Suprapubic skin (tissue), 4 donors: ENCODE measurements at regions not wholly inside any gene's neighbourhood (a gene's known extent, or its start where the extent isn't known, plus 50 kb on each side); places are given as distances from the start of the nearest gene placed in this dataset.
A peak's percentile ranks its signal among the peaks of the same experiment; 100 is the strongest.

Experiments
- DNase-seq, 2 donors: peaks; one replicate each; pipeline ENCODE4 v3.0.0-alpha.2; 2019; ENCODE audit warnings: low spot score in 2 of 2
- H3K27ac ChIP-seq: fragments of 200-600 bp; sonication (generic); one replicate; pipeline ENCODE4 v1.5.1; 2019
- H3K27me3 ChIP-seq: fragments of 200-600 bp; sonication (generic); one replicate; pipeline ENCODE4 v1.5.1; 2019
- H3K36me3 ChIP-seq: fragments of 200-600 bp; sonication (generic); one replicate; pipeline ENCODE4 v1.5.1; 2019
- H3K4me1 ChIP-seq: fragments of 200-600 bp; sonication (generic); one replicate; pipeline ENCODE4 v1.5.1; 2019
- H3K4me3 ChIP-seq: fragments of 200-600 bp; sonication (generic); one replicate; pipeline ENCODE4 v1.5.1; 2019; ENCODE audit warnings: mild to moderate bottlenecking
- H3K9me3 ChIP-seq: fragments of 200-600 bp; sonication (generic); one replicate; pipeline ENCODE4 v1.5.1; 2019
- EP300 ChIP-seq: sonication (generic); formaldehyde crosslinking; IDR thresholded peaks from one replicate; pipeline ENCODE4 v1.6.1; 2017; ENCODE audit warnings: antibody characterized with exemption
- POLR2A ChIP-seq, 2 donors: fragments of 450-650 bp; IDR thresholded peaks; one replicate each; pipeline ENCODE4 v1.6.1; 2017; ENCODE audit warnings: antibody characterized with exemption in 2 of 2, mild to moderate bottlenecking in 2 of 2, moderate library complexity in 2 of 2
- POLR2AphosphoS5 ChIP-seq, 3 donors: sonication (generic); formaldehyde crosslinking; IDR thresholded peaks; one replicate each; pipeline ENCODE4 v1.6.1; 2017; ENCODE audit warnings: antibody characterized with exemption in 3 of 3
- WGBS: methylation state at CpG from one replicate; pipeline ENCODE4 v1.1.5; 2018; 5-methylcytosine and 5-hydroxymethylcytosine counted together
- TF ChIP-seq, protein P1 (sequence below), 2 donors: fragments of 200-600 bp in 1 of 2; fragments of 450-650 bp in 1 of 2; sonication (generic) in 1 of 2; IDR thresholded peaks; one replicate each; pipeline ENCODE4 v1.5.1; 2016 to 2019; ENCODE audit warnings: antibody characterized with exemption in 2 of 2, mild to moderate bottlenecking in 1 of 2, moderate library complexity in 1 of 2

GRCh38 chr13:73681015-73681414 is 453.2 kb downstream of the KLF12 start:
- no peak overlapping the region for H3K27ac ChIP-seq
- peaks cover 12% of the 10 kb centered on the region for H3K4me1 ChIP-seq
- H3K36me3 ChIP-seq, result no peaks in the 10 kb centered on the region
- no peak overlapping the region for H3K4me3 ChIP-seq
- no peaks in the 10 kb centered on the region for H3K9me3 ChIP-seq
- H3K27me3 ChIP-seq, result no peaks in the 10 kb centered on the region
- TF ChIP-seq POLR2AphosphoS5 (IDR thresholded peaks at IDR 0.05), result no peak
- TF ChIP-seq POLR2A (IDR thresholded peaks at IDR 0.05), result no peak
- TF ChIP-seq EP300, result no peak
- TF ChIP-seq, protein P1, sequence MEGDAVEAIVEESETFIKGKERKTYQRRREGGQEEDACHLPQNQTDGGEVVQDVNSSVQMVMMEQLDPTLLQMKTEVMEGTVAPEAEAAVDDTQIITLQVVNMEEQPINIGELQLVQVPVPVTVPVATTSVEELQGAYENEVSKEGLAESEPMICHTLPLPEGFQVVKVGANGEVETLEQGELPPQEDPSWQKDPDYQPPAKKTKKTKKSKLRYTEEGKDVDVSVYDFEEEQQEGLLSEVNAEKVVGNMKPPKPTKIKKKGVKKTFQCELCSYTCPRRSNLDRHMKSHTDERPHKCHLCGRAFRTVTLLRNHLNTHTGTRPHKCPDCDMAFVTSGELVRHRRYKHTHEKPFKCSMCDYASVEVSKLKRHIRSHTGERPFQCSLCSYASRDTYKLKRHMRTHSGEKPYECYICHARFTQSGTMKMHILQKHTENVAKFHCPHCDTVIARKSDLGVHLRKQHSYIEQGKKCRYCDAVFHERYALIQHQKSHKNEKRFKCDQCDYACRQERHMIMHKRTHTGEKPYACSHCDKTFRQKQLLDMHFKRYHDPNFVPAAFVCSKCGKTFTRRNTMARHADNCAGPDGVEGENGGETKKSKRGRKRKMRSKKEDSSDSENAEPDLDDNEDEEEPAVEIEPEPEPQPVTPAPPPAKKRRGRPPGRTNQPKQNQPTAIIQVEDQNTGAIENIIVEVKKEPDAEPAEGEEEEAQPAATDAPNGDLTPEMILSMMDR (IDR thresholded peaks at IDR 0.05), result no peak
- DNase-seq, result no peak
- WGBS, result 61% methylated on average over 3 of the region's 3 CpGs

- H3K9me3 ChIP-seq, result no peaks in the 10 kb centered on the region
- H3K27ac ChIP-seq, result peak overlapping the region; percentile 70
- H3K36me3 ChIP-seq, result no peaks in the 10 kb centered on the region
- TF ChIP-seq, protein P1 (IDR thresholded peaks at IDR 0.05), result no peak
- TF ChIP-seq POLR2AphosphoS5 (IDR thresholded peaks at IDR 0.05), result no peak
- TF ChIP-seq EP300, result no peak
- no peak for TF ChIP-seq POLR2A (IDR thresholded peaks at IDR 0.05)
- 37% methylated on average over 4 of the region's 4 CpGs for WGBS
- no peak overlapping the region for H3K4me3 ChIP-seq
- H3K27me3 ChIP-seq, result no peaks in the 10 kb centered on the region
- no peak for DNase-seq
- H3K4me1 ChIP-seq, result peaks cover 12% of the 10 kb centered on the region
Measured at GRCh38 chr13:73677048-73677601, 457.1 kb downstream of the KLF12 start.

- Histone ChIP-seq H3K27me3 (no peaks in the 10 kb centered on the region), H3K4me3 (no peak overlapping the region), H3K36me3 (no peaks in the 10 kb centered on the region), H3K27ac (peak overlapping the region; percentile 70), H3K4me1 (peaks cover 12% of the 10 kb centered on the region), H3K9me3 (no peaks in the 10 kb centered on the region)
- WGBS, result 72% methylated on average over 2 of the region's 2 CpGs
- no peak for DNase-seq
- TF ChIP-seq EP300, result no peak
- no peak for TF ChIP-seq POLR2A (IDR thresholded peaks at IDR 0.05)
- TF ChIP-seq, protein P1 (IDR thresholded peaks at IDR 0.05), result no peak
- no peak for TF ChIP-seq POLR2AphosphoS5 (IDR thresholded peaks at IDR 0.05)
Measured at GRCh38 chr13:73676550-73677047, 457.6 kb downstream of the KLF12 start.

DNA sequence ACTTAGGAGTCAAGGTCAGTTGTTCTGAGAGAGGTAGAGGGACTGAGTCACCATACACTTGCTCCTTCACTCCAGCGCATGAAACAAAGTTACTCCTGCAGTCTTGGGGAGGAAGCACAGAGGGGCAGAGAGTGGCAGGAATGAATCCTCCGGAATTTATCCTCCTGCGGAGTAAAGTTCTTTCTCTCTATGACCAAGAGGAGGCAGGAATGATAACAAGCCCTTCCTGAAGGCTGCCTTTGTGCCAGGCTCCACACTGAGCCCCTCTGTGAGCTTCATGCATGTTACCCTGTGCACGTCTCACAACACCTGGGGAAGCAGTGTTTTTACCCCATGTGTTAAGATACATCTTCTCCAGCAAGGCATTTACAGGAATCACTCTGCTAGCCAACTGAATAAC is 458.4 kb downstream of the KLF12 start:
- H3K27me3 ChIP-seq, result no peaks in the 10 kb centered on the region
- H3K9me3 ChIP-seq, result no peaks in the 10 kb centered on the region
- DNase-seq, result no peak
- 93% methylated on average over 4 of the region's 4 CpGs for WGBS
- TF ChIP-seq EP300 (no peak), POLR2AphosphoS5 (IDR thresholded peaks at IDR 0.05) (no peak), POLR2A (IDR thresholded peaks at IDR 0.05) (no peak)
- TF ChIP-seq, protein P1 (IDR thresholded peaks at IDR 0.05), result no peak
- H3K36me3 ChIP-seq, result no peaks in the 10 kb centered on the region
- no peak overlapping the region for H3K27ac ChIP-seq
- peaks cover 12% of the 10 kb centered on the region for H3K4me1 ChIP-seq
- no peak overlapping the region for H3K4me3 ChIP-seq

GRCh38 chr13:73674570-73674969 is 459.6 kb downstream of the KLF12 start:
- Histone ChIP-seq H3K4me1 (peaks cover 12% of the 10 kb centered on the region), H3K36me3 (no peaks in the 10 kb centered on the region), H3K4me3 (no peak overlapping the region), H3K27ac (no peak overlapping the region), H3K9me3 (no peaks in the 10 kb centered on the region), H3K27me3 (no peaks in the 10 kb centered on the region)
- TF ChIP-seq POLR2A (IDR thresholded peaks at IDR 0.05) (no peak), POLR2AphosphoS5 (IDR thresholded peaks at IDR 0.05) (no peak), EP300 (no peak)
- TF ChIP-seq, protein P1 (IDR thresholded peaks at IDR 0.05), result no peak
- no peak for DNase-seq
- 78% methylated on average over 2 of the region's 2 CpGs for WGBS
